NCI-H748 (cell line): ENCODE measurements at regions not wholly inside any gene's neighbourhood (a gene's known extent, or its start where the extent isn't known, plus 50 kb on each side); places are given as distances from the start of the nearest gene placed in this dataset.

ENCODE experiments used
- DNase-seq: peaks from one replicate; lab custom pipeline; 2025; ENCODE audit not compliant: unreplicated experiment; lab: John Stamatoyannopoulos, UW

GRCh38 chr3:147582642-147583041 is 173.5 kb downstream of the ZIC1 start:
- DNase-seq, result no peak

- DNase-seq, result no peak
These were observed 179.9 kb downstream of the ZIC1 start for GRCh38 chr3:147589016-147589415.

- no peak for DNase-seq
These were observed 195.0 kb downstream of the ZIC1 start for GRCh38 chr3:147604136-147604535.

GRCh38 chr3:147613725-147614124 is 204.6 kb downstream of the ZIC1 start:
- DNase-seq, result peak; percentile 35

GRCh38 chr3:147614210-147614609 is 205.0 kb downstream of the ZIC1 start:
- no peak for DNase-seq

- peak; percentile 31 for DNase-seq
These were observed 205.9 kb downstream of the ZIC1 start for GRCh38 chr3:147615035-147615434.

- DNase-seq, result peak; percentile 70
These were observed 207.9 kb downstream of the ZIC1 start for GRCh38 chr3:147616998-147617619.

GRCh38 chr3:147618691-147619090 is 209.5 kb downstream of the ZIC1 start:
- DNase-seq, result peak; percentile 7

GRCh38 chr3:147619921-147620560 is 210.9 kb downstream of the ZIC1 start:
- peak; percentile 10 for DNase-seq

GRCh38 chr3:147620906-147621305 is 211.7 kb downstream of the ZIC1 start:
- no peak for DNase-seq

GRCh38 chr3:147630921-147631415 is 221.8 kb downstream of the ZIC1 start:
- no peak for DNase-seq

- DNase-seq, result no peak
These were observed 231.6 kb downstream of the ZIC1 start for GRCh38 chr3:147640781-147641180.

- DNase-seq, result no peak
These were observed 236.6 kb downstream of the ZIC1 start for GRCh38 chr3:147645761-147646160.

GRCh38 chr3:147649475-147649874 is 240.3 kb downstream of the ZIC1 start:
- DNase-seq, result no peak

GRCh38 chr3:147651107-147651778 is 242.1 kb downstream of the ZIC1 start:
- DNase-seq, result no peak

- DNase-seq, result no peak
These were observed 243.6 kb downstream of the ZIC1 start for GRCh38 chr3:147652651-147653366.

GRCh38 chr3:147653367-147653923 is 244.3 kb downstream of the ZIC1 start:
- no peak for DNase-seq

- no peak for DNase-seq
These were observed 245.7 kb downstream of the ZIC1 start for GRCh38 chr3:147654827-147655226.

- no peak for DNase-seq
These were observed 246.1 kb downstream of the ZIC1 start for GRCh38 chr3:147655236-147655635.

GRCh38 chr3:147656023-147656422 is 246.9 kb downstream of the ZIC1 start:
- DNase-seq, result no peak

GRCh38 chr3:147661916-147662315 is 252.8 kb downstream of the ZIC1 start:
- DNase-seq, result peak; percentile 81
